ENCODE measurements at regions not wholly inside any gene's neighbourhood (a gene's known extent, or its start where the extent isn't known, plus 50 kb on each side); places are given as distances from the start of the nearest gene placed in this dataset.
"Not testable (repeated sequence)": the region's sequence is repeated elsewhere in the genome, so short reads cannot be mapped to it uniquely, and the experiment has no call there.

GRCh38 chr13:44314160-44314559 lies 59.5 kb upstream of the SERP2 start:
- TF ChIP-seq, protein P1, sequence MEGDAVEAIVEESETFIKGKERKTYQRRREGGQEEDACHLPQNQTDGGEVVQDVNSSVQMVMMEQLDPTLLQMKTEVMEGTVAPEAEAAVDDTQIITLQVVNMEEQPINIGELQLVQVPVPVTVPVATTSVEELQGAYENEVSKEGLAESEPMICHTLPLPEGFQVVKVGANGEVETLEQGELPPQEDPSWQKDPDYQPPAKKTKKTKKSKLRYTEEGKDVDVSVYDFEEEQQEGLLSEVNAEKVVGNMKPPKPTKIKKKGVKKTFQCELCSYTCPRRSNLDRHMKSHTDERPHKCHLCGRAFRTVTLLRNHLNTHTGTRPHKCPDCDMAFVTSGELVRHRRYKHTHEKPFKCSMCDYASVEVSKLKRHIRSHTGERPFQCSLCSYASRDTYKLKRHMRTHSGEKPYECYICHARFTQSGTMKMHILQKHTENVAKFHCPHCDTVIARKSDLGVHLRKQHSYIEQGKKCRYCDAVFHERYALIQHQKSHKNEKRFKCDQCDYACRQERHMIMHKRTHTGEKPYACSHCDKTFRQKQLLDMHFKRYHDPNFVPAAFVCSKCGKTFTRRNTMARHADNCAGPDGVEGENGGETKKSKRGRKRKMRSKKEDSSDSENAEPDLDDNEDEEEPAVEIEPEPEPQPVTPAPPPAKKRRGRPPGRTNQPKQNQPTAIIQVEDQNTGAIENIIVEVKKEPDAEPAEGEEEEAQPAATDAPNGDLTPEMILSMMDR (IDR thresholded peaks at IDR 0.05): not testable (repeated sequence)
- not testable (repeated sequence) for TF ChIP-seq POLR2AphosphoS5, POLR2A (IDR thresholded peaks at IDR 0.05)

Measured in sigmoid colon (tissue), 4 donors.